Activated T-cell treated with anti-CD3 and anti-CD28 coated beads, Interleukin-2, amount 50 U/mL, for 72 hours (primary cell): ENCODE measurements at regions not wholly inside any gene's neighbourhood (a gene's known extent, or its start where the extent isn't known, plus 50 kb on each side); places are given as distances from the start of the nearest gene placed in this dataset.
A peak's percentile ranks its signal among the peaks of the same experiment; 100 is the strongest.
"Not testable (repeated sequence)": the region's sequence is repeated elsewhere in the genome, so short reads cannot be mapped to it uniquely, and the experiment has no call there.

ENCODE experiments used
- ATAC-seq, 2 donors: fragments of 150-1000 bp; cut with Tn5 transposase; replicated peaks in 1 of 2; 2 replicates each; pipeline ENCODE4 v1.10.0; 2021; ENCODE audit warnings: moderate library complexity in 2 of 2, mild to moderate bottlenecking in 1 of 2
- DNase-seq, 2 donors: peaks; one replicate each; pipeline ENCODE4 v3.0.0; 2021 to 2022; ENCODE audit warnings: mixed read lengths in 1 of 2
- H3K27ac Mint-ChIP-seq: one replicate; pipeline ENCODE4 v1.8.0; 2022; ENCODE audit warnings: mild to moderate bottlenecking, moderate library complexity, mixed read lengths
- H3K27me3 Mint-ChIP-seq: one replicate; pipeline ENCODE4 v1.8.0; 2022; ENCODE audit warnings: low read depth, mixed read lengths
- H3K36me3 Mint-ChIP-seq, 2 donors: one replicate each; pipeline ENCODE4 v1.8.0; 2022; ENCODE audit warnings: mixed read lengths in 2 of 2, mild to moderate bottlenecking in 1 of 2; ENCODE audit not compliant: insufficient read depth in 2 of 2
- H3K4me1 Mint-ChIP-seq: one replicate; pipeline ENCODE4 v1.8.0; 2022; ENCODE audit warnings: low read depth, mixed read lengths
- H3K4me3 Mint-ChIP-seq, 2 donors: one replicate each; pipeline ENCODE4 v1.8.0; 2022; ENCODE audit warnings: mild to moderate bottlenecking in 2 of 2, mixed read lengths in 2 of 2, moderate library complexity in 2 of 2
- H3K9me3 Mint-ChIP-seq, 2 donors: one replicate each; pipeline ENCODE4 v1.8.0; 2022; ENCODE audit warnings: mixed read lengths in 2 of 2

GRCh38 chr2:110292807-110293206 lies 80.5 kb upstream of the MTLN start:
- ATAC-seq, H3K4me3 Mint-ChIP-seq, H3K4me1 Mint-ChIP-seq, H3K27me3 Mint-ChIP-seq, H3K36me3 Mint-ChIP-seq, H3K9me3 Mint-ChIP-seq, H3K27ac Mint-ChIP-seq, DNase-seq: not testable (repeated sequence)

GRCh38 chr2:110291909-110292579 lies 79.7 kb upstream of the MTLN start:
- not testable (repeated sequence) for H3K27me3 Mint-ChIP-seq, ATAC-seq, H3K4me1 Mint-ChIP-seq, H3K9me3 Mint-ChIP-seq, DNase-seq, H3K4me3 Mint-ChIP-seq, H3K27ac Mint-ChIP-seq, H3K36me3 Mint-ChIP-seq

GRCh38 chr2:110287817-110288216 lies 75.5 kb upstream of the MTLN start:
- H3K27me3 Mint-ChIP-seq, H3K27ac Mint-ChIP-seq, H3K9me3 Mint-ChIP-seq, ATAC-seq, H3K4me3 Mint-ChIP-seq, H3K4me1 Mint-ChIP-seq, DNase-seq, H3K36me3 Mint-ChIP-seq: not testable (repeated sequence)

- not testable (repeated sequence) for ATAC-seq, DNase-seq, H3K27ac Mint-ChIP-seq, H3K9me3 Mint-ChIP-seq, H3K36me3 Mint-ChIP-seq, H3K4me3 Mint-ChIP-seq, H3K27me3 Mint-ChIP-seq, H3K4me1 Mint-ChIP-seq
These were observed 74.9 kb upstream of the MTLN start for GRCh38 chr2:110287253-110287652.

- not testable (repeated sequence) for H3K27me3 Mint-ChIP-seq, H3K36me3 Mint-ChIP-seq, H3K4me3 Mint-ChIP-seq, DNase-seq, H3K9me3 Mint-ChIP-seq, H3K27ac Mint-ChIP-seq, H3K4me1 Mint-ChIP-seq, ATAC-seq
These were observed 72.7 kb upstream of the MTLN start for GRCh38 chr2:110285002-110285401.

GRCh38 chr2:110280804-110281203 lies 68.5 kb upstream of the MTLN start:
- not testable (repeated sequence) for H3K4me1 Mint-ChIP-seq, H3K36me3 Mint-ChIP-seq, DNase-seq, H3K27me3 Mint-ChIP-seq, ATAC-seq, H3K9me3 Mint-ChIP-seq, H3K27ac Mint-ChIP-seq, H3K4me3 Mint-ChIP-seq

GRCh38 chr2:110277054-110277453 lies 64.7 kb upstream of the MTLN start:
- not testable (repeated sequence) for H3K27ac Mint-ChIP-seq, ATAC-seq, H3K4me1 Mint-ChIP-seq, H3K9me3 Mint-ChIP-seq, DNase-seq, H3K27me3 Mint-ChIP-seq, H3K4me3 Mint-ChIP-seq, H3K36me3 Mint-ChIP-seq

GRCh38 chr2:110276092-110276491 lies 63.7 kb upstream of the MTLN start:
- H3K4me1 Mint-ChIP-seq, H3K27ac Mint-ChIP-seq, DNase-seq, H3K4me3 Mint-ChIP-seq, ATAC-seq, H3K9me3 Mint-ChIP-seq, H3K36me3 Mint-ChIP-seq, H3K27me3 Mint-ChIP-seq: not testable (repeated sequence)

- H3K4me1 Mint-ChIP-seq, H3K27ac Mint-ChIP-seq, H3K4me3 Mint-ChIP-seq, H3K9me3 Mint-ChIP-seq, H3K27me3 Mint-ChIP-seq, H3K36me3 Mint-ChIP-seq, DNase-seq, ATAC-seq: not testable (repeated sequence)
These were observed 57.3 kb upstream of the MTLN start for GRCh38 chr2:110269674-110270073.

GRCh38 chr2:110267828-110268407 lies 55.6 kb upstream of the MTLN start:
- ATAC-seq = peak; percentile 67 to 79
- not testable (repeated sequence) for H3K27me3 Mint-ChIP-seq, DNase-seq, H3K9me3 Mint-ChIP-seq, H3K4me1 Mint-ChIP-seq, H3K36me3 Mint-ChIP-seq, H3K27ac Mint-ChIP-seq
- peak overlapping the region in 1 of 2 donors; percentile 57 for H3K4me3 Mint-ChIP-seq

GRCh38 chr2:110264804-110265203 lies 52.5 kb upstream of the MTLN start:
- ATAC-seq, DNase-seq, H3K27ac Mint-ChIP-seq, H3K9me3 Mint-ChIP-seq, H3K27me3 Mint-ChIP-seq, H3K4me1 Mint-ChIP-seq, H3K36me3 Mint-ChIP-seq, H3K4me3 Mint-ChIP-seq: not testable (repeated sequence)

- H3K9me3 Mint-ChIP-seq, DNase-seq, ATAC-seq, H3K27ac Mint-ChIP-seq, H3K4me3 Mint-ChIP-seq, H3K4me1 Mint-ChIP-seq, H3K27me3 Mint-ChIP-seq, H3K36me3 Mint-ChIP-seq: not testable (repeated sequence)
These were observed 51.8 kb upstream of the MTLN start for GRCh38 chr2:110264076-110264681.

- DNase-seq, H3K9me3 Mint-ChIP-seq, H3K4me1 Mint-ChIP-seq, H3K36me3 Mint-ChIP-seq, H3K4me3 Mint-ChIP-seq, H3K27ac Mint-ChIP-seq, ATAC-seq, H3K27me3 Mint-ChIP-seq: not testable (repeated sequence)
These were observed 51.1 kb upstream of the MTLN start for GRCh38 chr2:110263462-110263861.
